ENCODE measurements at regions not wholly inside any gene's neighbourhood (a gene's known extent, or its start where the extent isn't known, plus 50 kb on each side); places are given as distances from the start of the nearest gene placed in this dataset.

DNA sequence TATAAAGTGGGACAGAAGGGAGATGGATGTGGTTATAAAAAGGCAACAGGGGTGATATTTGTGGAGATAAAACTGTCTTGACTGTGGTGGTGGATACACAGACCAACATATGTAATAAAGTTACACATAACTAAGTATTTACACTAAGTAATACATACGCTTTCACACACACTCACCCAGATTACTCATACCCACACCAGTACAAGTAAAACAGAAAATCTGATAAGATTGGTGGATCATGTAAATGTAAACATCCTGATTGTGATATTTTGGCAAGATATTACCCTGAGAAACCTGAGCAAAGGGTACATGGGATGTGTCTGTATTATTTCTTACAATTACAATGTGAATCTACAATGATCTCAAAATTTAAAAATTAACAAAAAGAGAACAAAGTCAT is 53.3 kb upstream of the SLIT3 start:
- DNase-seq (ENCODE audit: low read depth), result peak; percentile 32

GRCh38 chr5:169352901-169353300 is 52.0 kb upstream of the SLIT3 start:
- DNase-seq (ENCODE audit: low read depth), result no peak

- DNase-seq (ENCODE audit: low read depth), result no peak
These were observed 50.8 kb upstream of the SLIT3 start for GRCh38 chr5:169351721-169352120.

DNA sequence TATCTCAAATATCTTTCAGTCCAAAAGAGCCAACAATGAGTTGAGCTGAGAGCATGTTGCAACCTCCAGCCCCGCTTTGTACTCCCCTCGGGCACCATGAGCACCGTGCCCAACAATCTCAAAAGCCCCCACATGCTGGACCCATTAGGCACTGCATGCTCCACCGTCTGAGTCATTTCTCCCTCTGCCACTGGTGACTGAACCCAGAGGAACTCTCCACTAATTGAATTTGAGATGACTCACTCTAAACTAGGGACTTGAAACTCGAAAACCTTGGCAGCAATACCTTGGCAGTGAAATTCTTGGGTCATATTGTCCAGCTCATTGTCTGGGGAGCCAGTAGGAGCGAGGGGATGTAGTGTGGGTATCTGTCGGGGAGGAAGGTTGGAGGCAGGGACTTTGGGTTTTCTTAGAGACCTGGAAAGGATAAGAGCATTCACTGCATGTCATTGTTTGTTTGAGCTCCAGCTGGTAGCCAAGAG is 49.9 kb upstream of the SLIT3 start:
- peak; percentile 99 for DNase-seq (ENCODE audit: low read depth)

Data from HS-5 (cell line).